Right renal pelvis (tissue), 4 donors: ENCODE measurements at regions not wholly inside any gene's neighbourhood (a gene's known extent, or its start where the extent isn't known, plus 50 kb on each side); places are given as distances from the start of the nearest gene placed in this dataset.

Source experiments
- DNase-seq, 4 donors: peaks; one replicate each; pipeline ENCODE4 v3.0.0-alpha.2; 2013; ENCODE audit warnings: low read depth in 4 of 4, low spot score in 3 of 4, missing footprints in 1 of 4

- no peak for DNase-seq
Observed at GRCh38 chr15:36301947-36302346, 277.5 kb upstream of the CDIN1 start.

- DNase-seq: no peak
Observed at GRCh38 chr15:36313021-36313420, 266.4 kb upstream of the CDIN1 start.

DNA sequence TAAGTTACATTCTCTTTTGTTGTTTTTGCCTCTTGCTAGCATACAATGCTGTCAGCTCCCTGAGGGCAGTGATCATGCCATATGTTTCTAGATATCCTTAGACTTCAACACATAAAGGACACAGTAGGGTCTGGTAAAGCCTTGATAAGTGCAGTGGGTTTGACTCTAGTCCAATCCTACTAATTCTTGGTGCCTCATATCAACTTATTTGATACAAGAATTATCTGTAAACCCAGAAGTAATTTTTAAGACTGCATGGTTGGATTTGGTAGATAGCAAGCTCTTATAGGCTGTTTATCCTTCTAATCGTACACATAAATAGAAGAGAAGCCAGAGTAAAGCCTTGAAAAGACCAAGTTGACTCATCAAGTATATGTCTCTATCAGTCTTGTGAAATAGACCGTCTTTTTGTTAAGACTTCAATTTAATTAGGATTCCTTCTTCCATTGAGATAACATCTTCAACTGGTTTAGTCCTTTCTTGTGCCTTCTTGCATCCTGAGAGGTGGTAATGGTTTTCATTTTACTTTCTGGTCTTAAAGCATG, 265.6 kb upstream of the CDIN1 start:
- DNase-seq: no peak

- DNase-seq: no peak
Observed at GRCh38 chr15:36315649-36316048, 263.8 kb upstream of the CDIN1 start.

- no peak for DNase-seq
Observed at GRCh38 chr15:36323615-36324014, 255.8 kb upstream of the CDIN1 start.

- DNase-seq: no peak
Observed at GRCh38 chr15:36325206-36325605, 254.2 kb upstream of the CDIN1 start.

- no peak for DNase-seq
Observed at GRCh38 chr15:36329592-36329991, 249.8 kb upstream of the CDIN1 start.

DNA sequence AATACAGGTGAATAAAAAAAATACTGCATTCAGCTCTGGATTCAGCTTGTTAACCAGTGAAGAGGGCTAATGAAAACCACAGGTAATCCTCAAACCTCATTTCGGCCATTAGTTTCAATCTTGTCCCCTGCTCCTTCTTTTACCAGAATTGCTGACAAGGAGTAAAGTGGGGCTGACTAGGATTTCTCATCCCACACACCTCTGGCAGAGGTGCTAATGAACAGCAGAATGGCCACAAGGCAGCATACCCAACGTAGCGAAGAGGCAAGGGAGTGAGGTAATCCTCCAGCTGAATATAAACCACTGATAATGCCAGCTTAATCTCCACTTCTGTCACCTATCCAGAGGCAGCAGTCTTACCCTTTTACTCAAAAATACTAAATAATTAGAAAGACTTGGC, 248.8 kb upstream of the CDIN1 start:
- no peak for DNase-seq

DNA sequence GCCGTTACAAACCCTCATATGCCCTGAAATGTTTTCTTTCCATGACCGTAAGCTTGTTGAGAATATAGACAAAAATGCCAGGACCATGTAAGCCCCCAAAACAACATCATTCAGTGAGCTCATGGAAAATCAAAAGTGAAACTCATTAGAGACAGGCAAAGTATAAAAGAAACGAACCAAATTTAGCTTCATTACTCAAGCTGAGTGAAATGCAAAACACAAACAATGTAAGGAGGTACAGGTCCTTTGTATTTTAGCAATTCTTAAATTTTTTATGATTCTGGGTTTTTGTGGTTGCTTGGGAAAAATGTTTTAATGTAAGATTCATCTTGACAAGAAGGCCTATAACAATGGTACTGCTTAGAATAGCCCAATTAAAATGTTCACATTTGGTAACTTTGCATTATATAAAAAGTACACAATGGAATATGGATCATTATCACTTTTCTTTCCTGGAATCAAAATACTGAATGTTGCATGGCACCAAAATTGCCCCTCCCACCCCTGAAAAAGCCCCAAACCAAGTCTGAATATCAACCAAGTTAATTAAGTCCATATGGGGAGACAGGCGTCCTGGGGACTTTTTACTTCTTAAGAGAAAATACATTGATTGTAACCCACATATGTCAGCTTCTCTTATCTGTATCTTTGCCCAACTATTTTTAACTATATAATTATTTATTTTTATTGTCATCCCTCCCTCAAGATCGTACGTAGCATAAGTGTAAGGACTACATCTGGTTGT, 247.7 kb upstream of the CDIN1 start:
- DNase-seq: no peak

DNA sequence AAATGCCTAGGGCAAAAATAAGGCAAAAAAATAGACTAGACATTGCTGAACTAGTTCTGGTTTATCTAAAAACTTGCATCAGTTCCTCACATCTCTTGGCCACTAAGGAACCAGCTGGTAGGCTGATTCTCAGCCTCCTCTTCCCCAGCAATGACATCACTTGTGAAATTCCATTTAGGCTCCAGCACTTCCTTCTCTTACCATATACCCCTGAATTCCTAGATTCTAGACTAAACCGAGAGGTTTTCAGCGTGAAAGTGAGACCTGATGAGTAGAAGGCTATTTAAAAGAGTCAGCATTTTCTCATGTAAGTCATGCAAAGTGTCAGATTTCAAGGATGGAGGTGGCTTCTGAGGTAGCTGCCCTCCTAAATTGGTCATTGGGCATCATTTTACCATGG, 247.1 kb upstream of the CDIN1 start:
- no peak for DNase-seq

GRCh38 chr15:36332896-36333295, 246.5 kb upstream of the CDIN1 start:
- no peak for DNase-seq

GRCh38 chr15:36334059-36334458, 245.4 kb upstream of the CDIN1 start:
- no peak for DNase-seq

- no peak for DNase-seq
Observed at GRCh38 chr15:36335224-36335623, 244.2 kb upstream of the CDIN1 start.

- no peak for DNase-seq
Observed at GRCh38 chr15:36335659-36336058, 243.8 kb upstream of the CDIN1 start.

GRCh38 chr15:36344887-36345286, 234.5 kb upstream of the CDIN1 start:
- no peak for DNase-seq

- no peak for DNase-seq
Observed at GRCh38 chr15:36347272-36347858, 232.1 kb upstream of the CDIN1 start.

GRCh38 chr15:36356466-36356865, 223.0 kb upstream of the CDIN1 start:
- no peak for DNase-seq

GRCh38 chr15:36356978-36357601, 222.3 kb upstream of the CDIN1 start:
- peak; percentile 34 to 74 (median 54) for DNase-seq

GRCh38 chr15:36358094-36358493, 221.3 kb upstream of the CDIN1 start:
- DNase-seq: no peak

GRCh38 chr15:36358523-36358922, 220.9 kb upstream of the CDIN1 start:
- DNase-seq: no peak

GRCh38 chr15:36359286-36359685, 220.1 kb upstream of the CDIN1 start:
- DNase-seq: no peak

- no peak for DNase-seq
Observed at GRCh38 chr15:36361351-36361870, 218.0 kb upstream of the CDIN1 start.
